Hepatocyte (in vitro differentiated cells): ENCODE measurements at regions not wholly inside any gene's neighbourhood (a gene's known extent, or its start where the extent isn't known, plus 50 kb on each side); places are given as distances from the start of the nearest gene placed in this dataset.

ENCODE experiments used
- CTCF ChIP-seq: fragments of 200-600 bp; sonication (generic); IDR thresholded peaks from 2 replicates; pipeline ENCODE4 v1.5.1; 2016; ENCODE audit warnings: antibody characterized with exemption, mild to moderate bottlenecking; ENCODE audit not compliant: poor library complexity
- EZH2 ChIP-seq: fragments of 200-600 bp; sonication (generic); IDR thresholded peaks from 2 replicates; pipeline ENCODE4 v1.6.1; 2016; ENCODE audit warnings: antibody characterized with exemption, mild to moderate bottlenecking, borderline replicate concordance
- EZH2phosphoT487 ChIP-seq: fragments of 200-600 bp; sonication (generic); IDR thresholded peaks from one replicate; pipeline ENCODE4 v1.6.1; 2018; ENCODE audit warnings: antibody characterized with exemption, mild to moderate bottlenecking, low read depth, moderate library complexity; ENCODE audit not compliant: unreplicated experiment, severe bottlenecking

DNA sequence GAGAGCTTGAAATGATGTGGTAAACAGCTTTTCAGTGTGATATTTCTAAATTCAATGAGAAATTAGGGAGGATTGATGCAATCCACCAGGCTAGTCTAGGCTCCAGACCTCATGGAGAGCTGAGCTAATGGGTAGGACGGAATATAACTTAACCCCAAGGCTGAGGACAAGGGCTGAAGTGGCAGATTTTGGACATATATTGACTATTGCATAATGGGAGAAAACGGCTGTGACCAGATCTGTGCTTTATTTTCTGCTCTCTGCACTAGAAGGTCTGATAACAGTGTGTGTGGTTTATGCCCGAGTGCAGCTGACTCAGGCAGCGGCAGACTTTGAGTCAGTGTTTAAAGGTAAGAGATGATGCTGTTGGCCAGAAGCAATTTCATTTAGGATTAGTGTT lies 70.6 kb downstream of the ACTBL2 start:
- TF ChIP-seq CTCF: no peak
- TF ChIP-seq EZH2: no peak
- no peak for TF ChIP-seq EZH2phosphoT487
